ENCODE measurements at regions not wholly inside any gene's neighbourhood (a gene's known extent, or its start where the extent isn't known, plus 50 kb on each side); places are given as distances from the start of the nearest gene placed in this dataset.

DNA sequence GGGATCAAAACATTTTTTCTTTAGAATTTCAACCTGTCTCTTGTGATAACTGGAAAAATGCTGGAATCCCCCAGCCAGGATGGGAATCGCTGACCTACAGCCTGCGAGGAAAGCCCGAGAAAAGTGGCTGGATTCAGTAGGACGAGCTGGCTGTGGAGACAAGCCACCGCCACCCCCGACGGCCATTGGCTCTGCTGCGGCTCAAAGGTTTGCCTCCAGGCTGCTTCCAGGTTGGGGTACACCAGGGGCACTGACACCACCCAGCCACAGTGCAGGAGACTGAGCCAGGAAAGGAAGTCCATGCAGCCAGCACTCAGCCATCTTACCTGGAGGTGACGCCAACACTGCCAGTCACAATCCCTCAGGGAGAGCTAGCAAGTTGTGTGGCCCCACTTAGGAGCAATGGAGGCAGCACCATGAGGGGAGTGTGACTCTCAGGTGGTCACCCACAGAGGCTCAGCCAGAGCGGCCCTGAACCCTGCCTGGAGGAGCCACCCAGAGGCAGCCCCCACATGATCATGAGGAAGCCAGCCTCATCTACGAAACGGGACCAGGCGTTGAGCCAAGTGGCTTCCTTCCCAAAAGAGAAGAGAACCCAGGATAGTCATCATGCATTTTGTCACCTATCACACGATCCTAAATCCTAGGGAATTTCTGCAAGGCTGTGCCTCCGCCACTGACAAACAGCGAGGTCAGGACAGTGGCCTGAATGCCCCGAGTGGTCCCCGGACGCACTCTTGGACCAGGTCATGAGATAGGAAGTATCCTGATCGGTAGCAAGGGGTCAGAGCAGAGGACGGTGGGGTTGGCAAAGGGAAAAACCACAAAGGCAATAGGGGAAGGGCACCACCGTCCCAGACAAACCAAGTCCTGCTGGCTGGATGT is 84.8 kb downstream of the RBFOX3 start:
- Histone ChIP-seq H3K27ac (ENCODE audit: control insufficient read depth, insufficient read depth, low read length) (no peak overlapping the region), H3K4me1 (ENCODE audit: control insufficient read depth, extremely low read depth, insufficient read depth, low read length) (no peaks in the 10 kb centered on the region), H4K20me1 (ENCODE audit: control insufficient read depth, extremely low read depth, insufficient read depth, low read length) (no peaks in the 10 kb centered on the region), H3K36me3 (ENCODE audit: control insufficient read depth in 2 of 2, extremely low read depth in 1 of 2, insufficient read depth in 2 of 2, low read length in 2 of 2) (no peaks in the 10 kb centered on the region), H3K9ac (ENCODE audit: control insufficient read depth, extremely low read depth, insufficient read depth, low read length) (no peak overlapping the region), H3K4me3 (ENCODE audit: control insufficient read depth in 2 of 3, extremely low read depth in 1 of 3, insufficient read depth in 2 of 3, low read depth in 1 of 3, low read length in 3 of 3) (no peak overlapping the region), H3K79me2 (ENCODE audit: control insufficient read depth, insufficient read depth, low read length) (no peaks in the 10 kb centered on the region), H2AFZ (ENCODE audit: control insufficient read depth, low read length) (no peak overlapping the region), H3K27me3 (ENCODE audit: control insufficient read depth, extremely low read depth, insufficient read depth, low read length) (peaks cover 33% of the 10 kb centered on the region), H3K9me3 (ENCODE audit: control insufficient read depth, low read depth, low read length) (no peaks in the 10 kb centered on the region), H3K4me2 (ENCODE audit: control insufficient read depth, extremely low read depth, insufficient read depth, low read depth, low read length) (no peak overlapping the region), H3K9me1 (ENCODE audit: control insufficient read depth, extremely low read depth, insufficient read depth, low read length) (no peaks in the 10 kb centered on the region)
- dilution Hi-C loops (cut with MboI; ENCODE audit: extremely low pct_ligation_motif_present, low sequenced_read_pairs) = no loop called here
- FAIRE-seq (no peak), DNase-seq (ENCODE audit: low read depth, low spot score) (no peak)
- TF ChIP-seq, protein P1, sequence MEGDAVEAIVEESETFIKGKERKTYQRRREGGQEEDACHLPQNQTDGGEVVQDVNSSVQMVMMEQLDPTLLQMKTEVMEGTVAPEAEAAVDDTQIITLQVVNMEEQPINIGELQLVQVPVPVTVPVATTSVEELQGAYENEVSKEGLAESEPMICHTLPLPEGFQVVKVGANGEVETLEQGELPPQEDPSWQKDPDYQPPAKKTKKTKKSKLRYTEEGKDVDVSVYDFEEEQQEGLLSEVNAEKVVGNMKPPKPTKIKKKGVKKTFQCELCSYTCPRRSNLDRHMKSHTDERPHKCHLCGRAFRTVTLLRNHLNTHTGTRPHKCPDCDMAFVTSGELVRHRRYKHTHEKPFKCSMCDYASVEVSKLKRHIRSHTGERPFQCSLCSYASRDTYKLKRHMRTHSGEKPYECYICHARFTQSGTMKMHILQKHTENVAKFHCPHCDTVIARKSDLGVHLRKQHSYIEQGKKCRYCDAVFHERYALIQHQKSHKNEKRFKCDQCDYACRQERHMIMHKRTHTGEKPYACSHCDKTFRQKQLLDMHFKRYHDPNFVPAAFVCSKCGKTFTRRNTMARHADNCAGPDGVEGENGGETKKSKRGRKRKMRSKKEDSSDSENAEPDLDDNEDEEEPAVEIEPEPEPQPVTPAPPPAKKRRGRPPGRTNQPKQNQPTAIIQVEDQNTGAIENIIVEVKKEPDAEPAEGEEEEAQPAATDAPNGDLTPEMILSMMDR (optimal IDR thresholded peaks at IDR 0.05 in 1 of 3, IDR thresholded peaks at IDR 0.05 in 1 of 3, conservative IDR thresholded peaks at IDR 0.05 in 1 of 3; ENCODE audit: extremely low read depth in 1 of 3, insufficient read depth in 2 of 3, low read length in 3 of 3) = no peak
- no peak for TF ChIP-seq EZH2 (IDR thresholded peaks at IDR 0.05; ENCODE audit: low read length)

DNA sequence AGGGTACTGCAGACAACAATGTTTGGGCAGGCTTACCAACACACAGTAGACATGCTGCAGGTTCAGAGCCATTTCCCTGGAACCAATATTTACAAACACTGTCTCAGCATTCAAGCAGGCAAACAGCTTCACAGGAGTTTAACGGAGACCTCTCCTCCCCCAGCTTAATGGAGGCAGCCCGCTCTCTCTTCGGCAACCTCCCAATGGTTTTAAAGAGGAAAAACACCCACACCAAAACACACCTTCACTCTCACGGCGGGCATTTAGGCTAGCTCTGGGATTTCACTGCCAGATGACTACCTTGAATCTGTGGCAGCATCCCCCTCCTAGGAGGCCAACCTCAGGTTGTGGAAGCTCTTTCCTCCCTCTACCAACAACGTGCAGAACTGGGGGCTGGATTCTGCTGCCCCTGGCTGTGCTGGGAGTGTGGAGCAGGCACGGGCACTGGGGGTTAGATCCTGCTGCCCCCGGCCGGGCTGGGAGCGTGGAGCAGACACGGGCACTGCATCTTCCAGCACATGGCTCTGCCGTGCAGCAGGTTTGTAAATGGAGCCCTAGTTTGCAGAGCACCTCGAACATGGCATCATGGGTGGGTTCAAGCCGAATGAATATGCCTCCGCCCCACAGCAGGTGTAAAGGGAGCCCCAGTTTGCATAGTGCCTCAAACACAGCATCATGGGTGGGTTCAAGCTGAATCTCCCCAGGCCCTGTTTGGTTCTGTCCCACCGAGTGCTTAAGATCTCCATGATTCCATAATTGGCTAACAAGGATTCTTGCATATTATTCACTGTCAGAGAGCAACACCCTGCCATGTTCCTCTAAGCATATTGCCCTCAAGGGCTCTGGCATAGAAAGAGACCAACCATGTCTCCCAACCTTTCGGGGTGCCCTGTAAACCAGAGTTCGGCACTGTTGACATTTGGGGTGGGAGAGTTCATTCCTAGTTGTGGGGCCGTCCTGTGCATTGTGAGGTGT is 86.4 kb downstream of the RBFOX3 start:
- Histone ChIP-seq H3K4me2 (ENCODE audit: control insufficient read depth, extremely low read depth, insufficient read depth, low read depth, low read length) (no peak overlapping the region), H3K27me3 (ENCODE audit: control insufficient read depth, extremely low read depth, insufficient read depth, low read length) (peaks cover 46% of the 10 kb centered on the region)
- FAIRE-seq = no peak

More for the DNA sequence above, 86.4 kb downstream of the RBFOX3 start:
- Histone ChIP-seq H3K36me3 (ENCODE audit: control insufficient read depth in 2 of 2, extremely low read depth in 1 of 2, insufficient read depth in 2 of 2, low read length in 2 of 2) (no peaks in the 10 kb centered on the region), H3K79me2 (ENCODE audit: control insufficient read depth, insufficient read depth, low read length) (no peaks in the 10 kb centered on the region), H4K20me1 (ENCODE audit: control insufficient read depth, extremely low read depth, insufficient read depth, low read length) (no peaks in the 10 kb centered on the region), H2AFZ (ENCODE audit: control insufficient read depth, low read length) (no peak overlapping the region), H3K9ac (ENCODE audit: control insufficient read depth, extremely low read depth, insufficient read depth, low read length) (no peak overlapping the region), H3K27ac (ENCODE audit: control insufficient read depth, insufficient read depth, low read length) (no peak overlapping the region), H3K9me1 (ENCODE audit: control insufficient read depth, extremely low read depth, insufficient read depth, low read length) (no peaks in the 10 kb centered on the region), H3K9me3 (ENCODE audit: control insufficient read depth, low read depth, low read length) (no peaks in the 10 kb centered on the region), H3K4me3 (ENCODE audit: control insufficient read depth in 2 of 3, extremely low read depth in 1 of 3, insufficient read depth in 2 of 3, low read depth in 1 of 3, low read length in 3 of 3) (no peak overlapping the region), H3K4me1 (ENCODE audit: control insufficient read depth, extremely low read depth, insufficient read depth, low read length) (no peaks in the 10 kb centered on the region)
- DNase-seq (ENCODE audit: low read depth, low spot score) = no peak
- no peak for TF ChIP-seq EZH2 (IDR thresholded peaks at IDR 0.05; ENCODE audit: low read length)
- TF ChIP-seq, protein P1 (optimal IDR thresholded peaks at IDR 0.05 in 1 of 3, IDR thresholded peaks at IDR 0.05 in 1 of 3, conservative IDR thresholded peaks at IDR 0.05 in 1 of 3; ENCODE audit: extremely low read depth in 1 of 3, insufficient read depth in 2 of 3, low read length in 3 of 3) = no peak
- dilution Hi-C loops (cut with MboI; ENCODE audit: extremely low pct_ligation_motif_present, low sequenced_read_pairs) = no loop called here

All from keratinocyte (primary cell).